Stomach (tissue), 8 donors: ENCODE measurements at regions not wholly inside any gene's neighbourhood (a gene's known extent, or its start where the extent isn't known, plus 50 kb on each side); places are given as distances from the start of the nearest gene placed in this dataset.

ENCODE experiments used
- DNase-seq, 2 donors: peaks; one replicate each; pipeline versions ENCODE4 v3.0.0 to v3.0.0-alpha.2; 2013 to 2019
- H3K27ac ChIP-seq, 5 donors: fragments of 200-600 bp in 4 of 5; sonication (generic) in 4 of 5; one replicate each; pipeline ENCODE4 v1.5.1; 2013 to 2019; ENCODE audit warnings: mild to moderate bottlenecking in 1 of 5, moderate library complexity in 1 of 5
- H3K27me3 ChIP-seq, 3 donors: fragments of 200-600 bp; sonication (generic); one replicate each; pipeline ENCODE4 v1.5.1; 2017 to 2019; ENCODE audit warnings: mixed run types in 1 of 3
- H3K36me3 ChIP-seq, 4 donors: fragments of 200-600 bp; sonication (generic); 1 replicate in 3 of 4; 2 replicates in 1 of 4; pipeline ENCODE4 v1.5.1; 2016 to 2019
- H3K4me1 ChIP-seq, 4 donors: fragments of 200-600 bp; sonication (generic); one replicate each; pipeline ENCODE4 v1.5.1; 2016 to 2019
- H3K4me3 ChIP-seq, 4 donors: fragments of 200-600 bp; sonication (generic) in 3 of 4; one replicate each; pipeline ENCODE4 v1.5.1; 2016 to 2019; ENCODE audit warnings: mild to moderate bottlenecking in 1 of 4
- H3K9me3 ChIP-seq, 4 donors: fragments of 200-600 bp; sonication (generic); one replicate each; pipeline ENCODE4 v1.5.1; 2016 to 2019
- CTCF ChIP-seq, 7 experiments: fragments of 450-650 bp in 4 of 7; fragments of 200-600 bp in 3 of 7; sonication (generic) in 3 of 7; IDR thresholded peaks; one replicate each; pipeline ENCODE4 v1.5.1; 2016 to 2019; ENCODE audit warnings: antibody characterized with exemption in 7 of 7, control low read depth in 2 of 7, mild to moderate bottlenecking in 1 of 7
- EP300 ChIP-seq: sonication (generic); formaldehyde crosslinking; IDR thresholded peaks from one replicate; pipeline ENCODE4 v1.6.1; 2017; ENCODE audit warnings: antibody characterized with exemption
- POLR2A ChIP-seq, 4 donors: fragments of 450-650 bp; IDR thresholded peaks; one replicate each; pipeline ENCODE4 v1.6.1; 2016; ENCODE audit warnings: antibody characterized with exemption in 4 of 4, control low read depth in 2 of 4, mild to moderate bottlenecking in 1 of 4, moderate library complexity in 1 of 4
- POLR2AphosphoS5 ChIP-seq, 3 donors: sonication (generic); formaldehyde crosslinking; IDR thresholded peaks; one replicate each; pipeline ENCODE4 v1.6.1; 2016; ENCODE audit warnings: antibody characterized with exemption in 3 of 3
- WGBS, 5 donors: extraction: QIAGEN DNeasy Blood & Tissue Kit in 3 of 5; methylation state at CpG; one replicate each; pipeline versions ENCODE4 v1.1.5 to v1.1.7; 2013 to 2018; 5-methylcytosine and 5-hydroxymethylcytosine counted together
- intact Hi-C: fragments of 100-400 bp; cut with DNase I; formaldehyde crosslinking; loops from one replicate; pipeline ENCODE4 v1.15.1; 2023; ENCODE audit warnings: low total_unique reads
- donor health status: healthy with polysubstance abuse.
- donor health status: Bipolar disorder and iron deficiency.
- donor health status: healthy.

GRCh38 chr2:4951368-4951767 is 740.8 kb upstream of the SOX11 start:
- H3K27me3 ChIP-seq = no peaks in the 10 kb centered on the region
- H3K9me3 ChIP-seq = peaks cover 0 to 4% (median 0%) of the 10 kb centered on the region in 4 donors
- TF ChIP-seq POLR2AphosphoS5 (IDR thresholded peaks at IDR 0.05) (no peak), EP300 (no peak), CTCF (IDR thresholded peaks at IDR 0.05) (no peak), POLR2A (IDR thresholded peaks at IDR 0.05) (no peak)
- no peak for DNase-seq
- no peak overlapping the region for H3K4me3 ChIP-seq
- peaks cover 0 to 4% (median 0%) of the 10 kb centered on the region in 4 donors for H3K4me1 ChIP-seq
- intact Hi-C loops = no loop called here
- H3K36me3 ChIP-seq = no peaks in the 10 kb centered on the region
- H3K27ac ChIP-seq = no peak overlapping the region
- WGBS, 5 donors = 89 to 99% (median 96%) methylated on average over 4 of the region's 4 CpGs

DNA sequence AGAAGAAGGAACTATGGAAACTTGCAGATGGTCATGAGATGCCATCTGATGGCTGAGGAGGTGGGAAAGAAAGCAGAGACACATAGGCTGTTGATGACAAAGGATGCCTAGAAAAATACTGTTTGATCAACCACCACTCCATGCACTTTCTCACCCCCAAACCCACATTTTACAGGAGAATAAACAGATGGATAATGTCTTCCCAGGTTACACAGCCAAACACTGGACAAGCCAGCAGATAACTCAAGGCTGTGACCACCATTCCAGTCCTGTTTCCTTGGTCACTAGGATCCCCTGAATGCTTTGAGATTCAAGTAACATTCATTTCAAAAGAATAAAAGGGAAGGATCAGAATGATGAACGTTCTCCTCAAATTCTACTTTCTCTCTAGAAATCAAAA is 733.0 kb upstream of the SOX11 start:
- no peaks in the 10 kb centered on the region for H3K36me3 ChIP-seq
- no peak overlapping the region for H3K27ac ChIP-seq
- no peaks in the 10 kb centered on the region for H3K4me1 ChIP-seq
- intact Hi-C loops = no loop called here
- TF ChIP-seq CTCF (IDR thresholded peaks at IDR 0.05) = no peak
- no peak for TF ChIP-seq EP300
- no peak for TF ChIP-seq POLR2A (IDR thresholded peaks at IDR 0.05)
- TF ChIP-seq POLR2AphosphoS5 (IDR thresholded peaks at IDR 0.05) = no peak
- no peak overlapping the region for H3K4me3 ChIP-seq
- DNase-seq = no peak
- H3K9me3 ChIP-seq = no peaks in the 10 kb centered on the region
- no peaks in the 10 kb centered on the region for H3K27me3 ChIP-seq
- WGBS, 5 donors = 84 to 93% (median 91%) methylated on average over 1 of the region's 1 CpG

DNA sequence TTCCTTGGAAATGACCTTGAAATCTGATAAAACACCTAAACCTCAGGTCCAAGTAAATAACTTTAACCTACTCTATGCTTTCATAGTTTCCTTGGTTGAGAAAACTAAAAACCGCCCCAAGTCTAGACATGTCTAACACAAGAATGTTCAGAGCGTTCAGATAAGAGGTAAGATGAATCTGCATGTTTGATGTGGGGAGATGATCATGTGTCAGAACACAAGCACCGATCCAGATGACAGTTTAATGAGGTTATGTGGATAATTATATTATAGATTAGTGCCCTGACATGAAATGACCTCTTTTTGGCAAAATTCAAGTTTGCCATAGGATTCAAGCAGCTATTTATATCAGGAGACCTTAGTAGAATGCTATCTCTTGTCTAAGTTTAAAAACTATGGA is 729.8 kb upstream of the SOX11 start:
- Histone ChIP-seq H3K27me3 (no peaks in the 10 kb centered on the region), H3K4me1 (no peaks in the 10 kb centered on the region), H3K9me3 (no peaks in the 10 kb centered on the region), H3K4me3 (no peak overlapping the region), H3K27ac (no peak overlapping the region), H3K36me3 (no peaks in the 10 kb centered on the region)
- TF ChIP-seq POLR2AphosphoS5 (IDR thresholded peaks at IDR 0.05) = no peak
- TF ChIP-seq CTCF (IDR thresholded peaks at IDR 0.05) = no peak
- TF ChIP-seq POLR2A (IDR thresholded peaks at IDR 0.05) = no peak
- TF ChIP-seq EP300 = no peak
- DNase-seq = no peak
- WGBS, 5 donors = 56 to 74% (median 57%) methylated on average over 3 of the region's 3 CpGs
- intact Hi-C loops = no loop called here

- H3K4me3 ChIP-seq = no peak overlapping the region
- no peak overlapping the region for H3K27ac ChIP-seq
- H3K36me3 ChIP-seq = no peaks in the 10 kb centered on the region
- H3K9me3 ChIP-seq = no peaks in the 10 kb centered on the region
- WGBS, 5 donors = 88 to 100% (median 97%) methylated on average over 1 of the region's 1 CpG
- no peaks in the 10 kb centered on the region for H3K27me3 ChIP-seq
- no peaks in the 10 kb centered on the region for H3K4me1 ChIP-seq
- no peak for DNase-seq
- intact Hi-C loops = no loop called here
- TF ChIP-seq EP300 (no peak), POLR2A (IDR thresholded peaks at IDR 0.05) (no peak), CTCF (IDR thresholded peaks at IDR 0.05) (no peak), POLR2AphosphoS5 (IDR thresholded peaks at IDR 0.05) (no peak)
Measured at GRCh38 chr2:4963106-4963505, 729.1 kb upstream of the SOX11 start.
